HepG2 (cell line): ENCODE measurements at regions not wholly inside any gene's neighbourhood (a gene's known extent, or its start where the extent isn't known, plus 50 kb on each side); places are given as distances from the start of the nearest gene placed in this dataset.

Source experiments
- ATAC-seq: fragments of 200-7000 bp; cut with Tn5 transposase; 3 replicates; pipeline ENCODE4 v1.9.1; 2020; ENCODE audit warnings: mild to moderate bottlenecking, moderate library complexity
- BruUV-seq: library from RNA; stranded (reverse); fragments of 400-500 nt; replicated peaks from 2 replicates; lab custom pipeline; 2021; lab: Mats Ljungman, UMichigan
- CTCF ChIA-PET: fragments of 300-600 bp; formaldehyde crosslinking; extraction: SDS; loops from one replicate; lab custom pipeline; 2021; ENCODE audit warnings: low total read pairs, inconsistent platforms, low intra/inter-chr PET ratio; lab: Yijun Ruan, JAX
- POLR2A ChIA-PET: fragments of 350-600 bp; sonication (Branson Sonifier 250); formaldehyde crosslinking; loops from one replicate; lab custom pipeline; 2020; ENCODE audit warnings: antibody characterized with exemption, inconsistent platforms; lab: Yijun Ruan, JAX
- DNase-seq: peaks from one replicate; pipeline ENCODE4 v3.0.0-alpha.2; 2015; ENCODE audit warnings: low spot score
- FAIRE-seq: peaks from 3 replicates; lab custom pipeline; 2011; peaks lifted over from hg19 to GRCh38; lab: Jason Lieb, UNC
- H2AFZ ChIP-seq: one replicate; pipeline ENCODE4 v1.6.1; 2011; ENCODE audit warnings: low read length, inconsistent platforms
- H3K27ac ChIP-seq: fragments of 300-600 bp; 3 replicates; pipeline ENCODE4 v1.8.0; 2011; ENCODE audit warnings: mixed run types, mild to moderate bottlenecking, mixed read lengths, low read length, inconsistent platforms; ENCODE audit not compliant: insufficient read depth; ENCODE audit errors: extremely low read length
- H3K27me3 ChIP-seq, 2 experiments: fragments of 200-600 bp in 1 of 2; 2 replicates in 1 of 2; 3 replicates in 1 of 2; pipeline versions ENCODE4 v1.6.0 to v1.8.0; 2011; ENCODE audit warnings: low read length in 2 of 2, mild to moderate bottlenecking in 2 of 2, moderate library complexity in 2 of 2, inconsistent platforms in 1 of 2; ENCODE audit not compliant: insufficient read depth in 2 of 2, control insufficient read depth in 1 of 2
- H3K36me3 ChIP-seq, 2 experiments: fragments of 200-600 bp in 1 of 2; replicated peaks in 1 of 2; 2 replicates in 1 of 2; 3 replicates in 1 of 2; pipeline versions ENCODE4 v1.5.1 to v1.8.0; 2011; ENCODE audit warnings: low read length in 2 of 2, inconsistent platforms in 1 of 2; ENCODE audit not compliant: insufficient read depth in 2 of 2, control insufficient read depth in 1 of 2
- H3K4me1 ChIP-seq: 2 replicates; pipeline ENCODE4 v1.5.1; 2012; ENCODE audit warnings: low read length, inconsistent platforms; ENCODE audit not compliant: insufficient read depth
- H3K4me2 ChIP-seq: 2 replicates; pipeline ENCODE4 v1.6.0; 2011; ENCODE audit warnings: low read depth, low read length, inconsistent platforms
- H3K4me3 ChIP-seq, 3 experiments: fragments of 200-600 bp in 1 of 3; sonication (generic), shearing (Covaris generic) in 1 of 3; replicated peaks in 1 of 3; 2 replicates each; pipeline ENCODE4 v1.5.1; 2011 to 2016; ENCODE audit warnings: low read length in 3 of 3, inconsistent platforms in 2 of 3, low read depth in 2 of 3, mild to moderate bottlenecking in 2 of 3, control low read depth in 1 of 3, mixed read lengths in 1 of 3; ENCODE audit not compliant: insufficient read depth in 1 of 3
- H3K79me2 ChIP-seq: one replicate; pipeline ENCODE4 v1.6.1; 2011; ENCODE audit warnings: low read length, inconsistent platforms; ENCODE audit not compliant: insufficient read depth
- H3K9ac ChIP-seq: 2 replicates; pipeline ENCODE4 v1.6.0; 2011; ENCODE audit warnings: mild to moderate bottlenecking, low read depth, low read length, inconsistent platforms; ENCODE audit not compliant: insufficient read depth
- H3K9me3 ChIP-seq: 2 replicates; pipeline ENCODE4 v1.5.1; 2012; ENCODE audit warnings: mild to moderate bottlenecking, low read length
- H4K20me1 ChIP-seq: 2 replicates; pipeline ENCODE4 v1.6.0; 2011; ENCODE audit warnings: inconsistent platforms, mild to moderate bottlenecking, low read length, moderate library complexity; ENCODE audit not compliant: insufficient read depth
- ETV6 ChIP-seq: sonication (generic); formaldehyde crosslinking; conservative IDR thresholded peaks from 2 replicates; pipeline ENCODE4 v1.4.0; 2020; ENCODE audit warnings: missing genetic modification reagents
- HDAC2 ChIP-seq: sonication (generic); formaldehyde crosslinking; IDR thresholded peaks from 2 replicates; pipeline ENCODE4 v1.4.0; 2020; ENCODE audit warnings: missing genetic modification reagents
- MTA1 ChIP-seq: sonication (generic); formaldehyde crosslinking; IDR thresholded peaks from 2 replicates; pipeline ENCODE4 v1.4.0; 2020; ENCODE audit warnings: missing genetic modification reagents, mild to moderate bottlenecking, borderline replicate concordance
- U2AF1 ChIP-seq: fragments of 200-400 bp; formaldehyde crosslinking; optimal IDR thresholded peaks from 2 replicates; pipeline ENCODE3; 2017; ENCODE audit warnings: mild to moderate bottlenecking, low read depth, low read length
- ZFP1 ChIP-seq: IDR thresholded peaks from 2 replicates; pipeline ENCODE4 v1.6.1; 2016
- WGBS: methylation state at CpG from one replicate; pipeline ENCODE4 v1.1.6; 2017; ENCODE audit warnings: low lambda C conversion rate; 5-methylcytosine and 5-hydroxymethylcytosine counted together
- in situ Hi-C: cut with HindIII; loops from 2 replicates; pipeline ENCODE4 v1.10.0; 2017; ENCODE audit warnings: low pct_unique_long_range_greater_than_20kb; ENCODE audit not compliant: extremely low pct_ligation_motif_present
- intact Hi-C: fragments of 100-400 bp; cut with micrococcal nuclease; formaldehyde crosslinking; loops from one replicate; pipeline ENCODE4 v1.10.0; 2022; ENCODE audit not compliant: unreplicated experiment
- TF ChIP-seq, protein P1 (sequence below): sonication (generic); formaldehyde crosslinking; IDR thresholded peaks from 2 replicates; pipeline ENCODE4 v1.8.0; 2022; ENCODE audit warnings: mild to moderate bottlenecking, missing genetic modification reagents
- TF ChIP-seq, protein P2 (sequence below): sonication (generic); formaldehyde crosslinking; IDR thresholded peaks from 2 replicates; pipeline ENCODE4 v1.4.0; 2020; ENCODE audit warnings: missing genetic modification reagents, borderline replicate concordance
- TF ChIP-seq, protein P3 (sequence below): conservative IDR thresholded peaks from 2 replicates; pipeline ENCODE4 v1.6.1; 2018; ENCODE audit warnings: missing genetic modification reagents
- TF ChIP-seq, protein P4 (sequence below): sonication (generic); formaldehyde crosslinking; conservative IDR thresholded peaks from 2 replicates; pipeline ENCODE4 v1.4.0; 2020; ENCODE audit warnings: missing genetic modification reagents
- TF ChIP-seq, protein P5 (sequence below): sonication (generic); formaldehyde crosslinking; IDR thresholded peaks from 2 replicates; pipeline ENCODE4 v1.5.1; 2020; ENCODE audit warnings: missing genetic modification reagents, mild to moderate bottlenecking, borderline replicate concordance

DNA sequence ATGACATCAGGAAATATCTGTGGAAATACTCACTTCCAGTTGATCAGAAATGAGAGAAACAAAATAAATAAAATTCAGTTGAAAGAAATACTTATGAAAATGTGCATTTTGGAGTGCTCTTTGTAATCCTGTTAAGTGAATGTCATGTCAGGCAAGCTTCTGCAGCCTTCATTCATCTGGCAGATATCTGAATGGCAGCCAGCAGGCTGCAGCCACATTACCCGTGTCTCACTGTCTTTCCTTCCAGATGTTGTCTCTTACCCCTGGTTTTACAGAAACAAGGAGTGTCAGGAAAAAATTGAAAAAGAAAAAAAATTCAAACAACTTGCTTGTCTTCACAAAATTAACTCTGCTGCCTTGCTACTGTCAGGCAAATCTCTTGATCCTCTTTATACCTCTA lies 445.0 kb upstream of the RIOK2 start:
- H3K9me3 ChIP-seq = peaks cover 33% of the 10 kb centered on the region
- intact Hi-C loops = no loop called here

DNA sequence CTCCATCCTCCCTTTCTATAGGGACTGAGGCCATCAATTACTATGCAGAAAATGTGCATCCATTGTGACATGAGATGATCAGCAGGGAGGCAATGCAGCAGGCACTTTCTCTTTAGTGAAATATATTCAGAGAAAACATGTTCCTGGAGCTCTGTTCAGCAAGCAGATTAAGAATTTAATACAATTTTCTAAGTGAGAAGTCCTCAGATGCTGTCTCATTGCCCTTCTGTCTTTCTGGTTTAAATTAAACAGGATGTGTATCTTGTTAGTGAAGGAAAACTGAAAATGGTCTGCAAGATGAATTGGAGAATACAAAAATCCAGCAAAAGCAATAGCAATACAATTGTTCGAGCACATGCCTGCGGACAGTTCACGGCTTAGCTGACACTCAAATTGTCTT lies 445.8 kb upstream of the RIOK2 start:
- Histone ChIP-seq H3K9ac (no peak overlapping the region), H4K20me1 (no peaks in the 10 kb centered on the region), H3K4me1 (no peaks in the 10 kb centered on the region), H3K9me3 (peaks cover 27% of the 10 kb centered on the region), H3K27me3 (no peaks in the 10 kb centered on the region), H3K4me2 (no peak overlapping the region), H3K36me3 (no peaks in the 10 kb centered on the region), H3K4me3 (no peak overlapping the region), H3K27ac (no peak overlapping the region), H2AFZ (no peak overlapping the region), H3K79me2 (no peaks in the 10 kb centered on the region)
- no peak for DNase-seq
- ATAC-seq = no peak
- no peak for FAIRE-seq
- intact Hi-C loops = no loop called here
- 48% methylated on average over 3 of the region's 3 CpGs for WGBS
- no TSS peak for BruUV-seq
- ChIA-PET CTCF (no interaction called here), POLR2A (no interaction called here)
- in situ Hi-C loops = no loop called here
- TF ChIP-seq, protein P1, sequence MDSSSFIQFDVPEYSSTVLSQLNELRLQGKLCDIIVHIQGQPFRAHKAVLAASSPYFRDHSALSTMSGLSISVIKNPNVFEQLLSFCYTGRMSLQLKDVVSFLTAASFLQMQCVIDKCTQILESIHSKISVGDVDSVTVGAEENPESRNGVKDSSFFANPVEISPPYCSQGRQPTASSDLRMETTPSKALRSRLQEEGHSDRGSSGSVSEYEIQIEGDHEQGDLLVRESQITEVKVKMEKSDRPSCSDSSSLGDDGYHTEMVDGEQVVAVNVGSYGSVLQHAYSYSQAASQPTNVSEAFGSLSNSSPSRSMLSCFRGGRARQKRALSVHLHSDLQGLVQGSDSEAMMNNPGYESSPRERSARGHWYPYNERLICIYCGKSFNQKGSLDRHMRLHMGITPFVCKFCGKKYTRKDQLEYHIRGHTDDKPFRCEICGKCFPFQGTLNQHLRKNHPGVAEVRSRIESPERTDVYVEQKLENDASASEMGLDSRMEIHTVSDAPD (CRISPR knock-in tag) = no peak
- no peak for TF ChIP-seq ZFP1
- TF ChIP-seq U2AF1 = no peak
- TF ChIP-seq, protein P2, sequence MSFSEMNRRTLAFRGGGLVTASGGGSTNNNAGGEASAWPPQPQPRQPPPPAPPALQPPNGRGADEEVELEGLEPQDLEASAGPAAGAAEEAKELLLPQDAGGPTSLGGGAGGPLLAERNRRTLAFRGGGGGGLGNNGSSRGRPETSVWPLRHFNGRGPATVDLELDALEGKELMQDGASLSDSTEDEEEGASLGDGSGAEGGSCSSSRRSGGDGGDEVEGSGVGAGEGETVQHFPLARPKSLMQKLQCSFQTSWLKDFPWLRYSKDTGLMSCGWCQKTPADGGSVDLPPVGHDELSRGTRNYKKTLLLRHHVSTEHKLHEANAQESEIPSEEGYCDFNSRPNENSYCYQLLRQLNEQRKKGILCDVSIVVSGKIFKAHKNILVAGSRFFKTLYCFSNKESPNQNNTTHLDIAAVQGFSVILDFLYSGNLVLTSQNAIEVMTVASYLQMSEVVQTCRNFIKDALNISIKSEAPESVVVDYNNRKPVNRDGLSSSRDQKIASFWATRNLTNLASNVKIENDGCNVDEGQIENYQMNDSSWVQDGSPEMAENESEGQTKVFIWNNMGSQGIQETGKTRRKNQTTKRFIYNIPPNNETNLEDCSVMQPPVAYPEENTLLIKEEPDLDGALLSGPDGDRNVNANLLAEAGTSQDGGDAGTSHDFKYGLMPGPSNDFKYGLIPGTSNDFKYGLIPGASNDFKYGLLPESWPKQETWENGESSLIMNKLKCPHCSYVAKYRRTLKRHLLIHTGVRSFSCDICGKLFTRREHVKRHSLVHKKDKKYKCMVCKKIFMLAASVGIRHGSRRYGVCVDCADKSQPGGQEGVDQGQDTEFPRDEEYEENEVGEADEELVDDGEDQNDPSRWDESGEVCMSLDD (CRISPR knock-in tag) = no peak
- TF ChIP-seq, protein P3, sequence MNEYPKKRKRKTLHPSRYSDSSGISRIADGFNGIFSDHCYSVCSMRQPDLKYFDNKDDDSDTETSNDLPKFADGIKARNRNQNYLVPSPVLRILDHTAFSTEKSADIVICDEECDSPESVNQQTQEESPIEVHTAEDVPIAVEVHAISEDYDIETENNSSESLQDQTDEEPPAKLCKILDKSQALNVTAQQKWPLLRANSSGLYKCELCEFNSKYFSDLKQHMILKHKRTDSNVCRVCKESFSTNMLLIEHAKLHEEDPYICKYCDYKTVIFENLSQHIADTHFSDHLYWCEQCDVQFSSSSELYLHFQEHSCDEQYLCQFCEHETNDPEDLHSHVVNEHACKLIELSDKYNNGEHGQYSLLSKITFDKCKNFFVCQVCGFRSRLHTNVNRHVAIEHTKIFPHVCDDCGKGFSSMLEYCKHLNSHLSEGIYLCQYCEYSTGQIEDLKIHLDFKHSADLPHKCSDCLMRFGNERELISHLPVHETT = no peak

More for the DNA sequence above, 445.0 kb upstream of the RIOK2 start:
- H3K79me2 ChIP-seq = no peaks in the 10 kb centered on the region
- H3K4me1 ChIP-seq = no peaks in the 10 kb centered on the region
- no peaks in the 10 kb centered on the region for H3K27me3 ChIP-seq
- ChIA-PET POLR2A (no interaction called here), CTCF (no interaction called here)
- H3K4me3 ChIP-seq = no peak overlapping the region
- H3K9ac ChIP-seq = no peak overlapping the region
- no peaks in the 10 kb centered on the region for H4K20me1 ChIP-seq
- H3K4me2 ChIP-seq = no peak overlapping the region
- no peak for DNase-seq
- H3K27ac ChIP-seq = no peak overlapping the region
- no peak for TF ChIP-seq MTA1 (CRISPR knock-in tag)
- no peak for TF ChIP-seq ETV6 (CRISPR knock-in tag)
- no peak for TF ChIP-seq HDAC2 (CRISPR knock-in tag)
- TF ChIP-seq, protein P4, sequence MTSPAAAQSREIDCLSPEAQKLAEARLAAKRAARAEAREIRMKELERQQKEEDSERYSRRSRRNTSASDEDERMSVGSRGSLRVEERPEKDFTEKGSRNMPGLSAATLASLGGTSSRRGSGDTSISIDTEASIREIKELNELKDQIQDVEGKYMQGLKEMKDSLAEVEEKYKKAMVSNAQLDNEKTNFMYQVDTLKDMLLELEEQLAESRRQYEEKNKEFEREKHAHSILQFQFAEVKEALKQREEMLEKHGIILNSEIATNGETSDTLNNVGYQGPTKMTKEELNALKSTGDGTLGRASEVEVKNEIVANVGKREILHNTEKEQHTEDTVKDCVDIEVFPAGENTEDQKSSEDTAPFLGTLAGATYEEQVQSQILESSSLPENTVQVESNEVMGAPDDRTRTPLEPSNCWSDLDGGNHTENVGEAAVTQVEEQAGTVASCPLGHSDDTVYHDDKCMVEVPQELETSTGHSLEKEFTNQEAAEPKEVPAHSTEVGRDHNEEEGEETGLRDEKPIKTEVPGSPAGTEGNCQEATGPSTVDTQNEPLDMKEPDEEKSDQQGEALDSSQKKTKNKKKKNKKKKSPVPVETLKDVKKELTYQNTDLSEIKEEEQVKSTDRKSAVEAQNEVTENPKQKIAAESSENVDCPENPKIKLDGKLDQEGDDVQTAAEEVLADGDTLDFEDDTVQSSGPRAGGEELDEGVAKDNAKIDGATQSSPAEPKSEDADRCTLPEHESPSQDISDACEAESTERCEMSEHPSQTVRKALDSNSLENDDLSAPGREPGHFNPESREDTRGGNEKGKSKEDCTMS (CRISPR knock-in tag) = no peak
- TF ChIP-seq, protein P5, sequence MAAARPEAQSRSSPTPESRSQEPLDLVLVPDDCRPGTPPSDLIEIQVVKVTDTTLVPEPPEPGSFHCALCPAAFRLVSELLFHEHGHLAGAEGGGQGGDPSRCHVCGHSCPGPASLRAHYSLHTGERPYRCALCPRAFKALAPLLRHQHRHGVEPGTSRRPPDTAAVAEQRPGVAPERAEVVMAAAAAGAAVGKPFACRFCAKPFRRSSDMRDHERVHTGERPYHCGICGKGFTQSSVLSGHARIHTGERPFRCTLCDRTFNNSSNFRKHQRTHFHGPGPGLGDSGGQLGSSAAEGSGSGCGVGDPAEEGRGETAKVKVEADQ (CRISPR knock-in tag) = no peak
- BruUV-seq = no TSS peak
- no peaks in the 10 kb centered on the region for H3K36me3 ChIP-seq
- no peak overlapping the region for H2AFZ ChIP-seq
- no peak for ATAC-seq
- FAIRE-seq = no peak
- in situ Hi-C loops = no loop called here
- WGBS = 0% methylated on average over 1 of the region's 1 CpG
